GM23338 (cell line): ENCODE measurements at regions not wholly inside any gene's neighbourhood (a gene's known extent, or its start where the extent isn't known, plus 50 kb on each side); places are given as distances from the start of the nearest gene placed in this dataset.

Experiments used
- ATAC-seq: fragments of 200-7000 bp; cut with Tn5 transposase; 3 replicates; pipeline ENCODE4 v1.9.1; 2020
- DNase-seq: peaks from one replicate; pipeline ENCODE4 v3.0.0-alpha.2; 2015; ENCODE audit warnings: low spot score
- H2AFZ ChIP-seq: fragments of 200-600 bp; sonication (generic); 2 replicates; pipeline ENCODE4 v1.8.0; 2016; ENCODE audit warnings: antibody characterized with exemption, mild to moderate bottlenecking, moderate library complexity
- H3F3A ChIP-seq: fragments of 200-600 bp; sonication (generic); replicated peaks from 2 replicates; pipeline ENCODE4 v1.8.0; 2017; ENCODE audit warnings: antibody characterized with exemption, mixed run types, low read depth
- H3K27ac ChIP-seq: fragments of 200-600 bp; sonication (generic); 2 replicates; pipeline ENCODE4 v1.6.1; 2016; ENCODE audit warnings: low read depth
- H3K27me3 ChIP-seq: fragments of 200-600 bp; sonication (generic); 2 replicates; pipeline ENCODE4 v1.8.0; 2016; ENCODE audit warnings: mild to moderate bottlenecking, mixed run types, moderate library complexity; ENCODE audit not compliant: insufficient read depth
- H3K36me3 ChIP-seq: fragments of 200-600 bp; sonication (generic); 2 replicates; pipeline ENCODE4 v1.8.0; 2016; ENCODE audit warnings: mild to moderate bottlenecking; ENCODE audit not compliant: insufficient read depth
- H3K4me1 ChIP-seq: fragments of 200-600 bp; sonication (generic); 2 replicates; pipeline ENCODE4 v1.8.0; 2016; ENCODE audit warnings: mild to moderate bottlenecking, moderate library complexity; ENCODE audit not compliant: insufficient read depth
- H3K4me2 ChIP-seq: fragments of 200-600 bp; sonication (generic); 2 replicates; pipeline ENCODE4 v1.7.1; 2017; ENCODE audit warnings: mixed run types
- H3K4me3 ChIP-seq: fragments of 200-600 bp; sonication (generic); 2 replicates; pipeline ENCODE4 v1.6.1; 2016; ENCODE audit warnings: mixed run types
- H3K79me2 ChIP-seq: fragments of 200-600 bp; sonication (generic); replicated peaks from 2 replicates; pipeline ENCODE4 v1.8.0; 2017; ENCODE audit warnings: mild to moderate bottlenecking; ENCODE audit not compliant: insufficient read depth
- H3K9me2 ChIP-seq: fragments of 200-600 bp; sonication (generic); 2 replicates; pipeline ENCODE4 v1.8.0; 2017; ENCODE audit not compliant: insufficient read depth
- H4K20me1 ChIP-seq: fragments of 200-600 bp; sonication (generic); replicated peaks from 2 replicates; pipeline ENCODE4 v1.8.0; 2017; ENCODE audit warnings: mild to moderate bottlenecking; ENCODE audit not compliant: insufficient read depth
- H3K27ac Mint-ChIP-seq: 2 replicates; pipeline ENCODE4 v1.8.0; 2020; ENCODE audit warnings: inconsistent platforms, mild to moderate bottlenecking, moderate library complexity, mixed read lengths
- H3K27me3 Mint-ChIP-seq: 3 replicates; pipeline ENCODE4 v1.8.0; 2022; ENCODE audit warnings: low read depth, mild to moderate bottlenecking, moderate library complexity, mixed read lengths, inconsistent platforms; ENCODE audit not compliant: insufficient read depth, poor library complexity
- H3K36me3 Mint-ChIP-seq: 3 replicates; pipeline ENCODE4 v1.8.0; 2021; ENCODE audit warnings: low read depth, mild to moderate bottlenecking, inconsistent platforms, moderate library complexity, mixed read lengths
- H3K4me1 Mint-ChIP-seq: 3 replicates; pipeline ENCODE4 v1.8.0; 2020; ENCODE audit warnings: mild to moderate bottlenecking, inconsistent platforms, mixed read lengths
- H3K4me3 Mint-ChIP-seq: 3 replicates; pipeline ENCODE4 v1.8.0; 2021; ENCODE audit warnings: moderate library complexity, mild to moderate bottlenecking, inconsistent platforms, mixed read lengths
- H3K9me3 Mint-ChIP-seq: 3 replicates; pipeline ENCODE4 v1.8.0; 2020; ENCODE audit warnings: moderate library complexity, mild to moderate bottlenecking, inconsistent platforms, mixed read lengths
- CREB1 ChIP-seq: fragments of 250-450 bp; sonication (Bioruptor Pico); IDR thresholded peaks from 2 replicates; pipeline ENCODE4 v1.5.0; 2020; ENCODE audit warnings: low read depth, mild to moderate bottlenecking, moderate library complexity
- EZH2 ChIP-seq: fragments of 200-600 bp; sonication (generic); IDR thresholded peaks from one replicate; pipeline ENCODE4 v1.8.0; 2017; ENCODE audit warnings: antibody characterized with exemption, mild to moderate bottlenecking, low read depth; ENCODE audit not compliant: unreplicated experiment
- EZH2phosphoT487 ChIP-seq: fragments of 200-600 bp; sonication (generic); IDR thresholded peaks from one replicate; pipeline ENCODE4 v1.8.1; 2018; ENCODE audit warnings: antibody characterized with exemption; ENCODE audit not compliant: unreplicated experiment
- JUNB ChIP-seq: IDR thresholded peaks from one replicate; pipeline ENCODE4 v1.6.1; 2016; ENCODE audit warnings: antibody characterized with exemption; ENCODE audit not compliant: unreplicated experiment
- NANOG ChIP-seq: IDR thresholded peaks from 2 replicates; pipeline ENCODE4 v1.6.1; 2016; ENCODE audit warnings: antibody characterized with exemption, borderline replicate concordance
- POLR2AphosphoS5 ChIP-seq: IDR thresholded peaks from 2 replicates; pipeline ENCODE4 v1.6.1; 2016; ENCODE audit warnings: antibody characterized with exemption, low read depth
- STAT1 ChIP-seq: IDR thresholded peaks from one replicate; pipeline ENCODE4 v1.6.1; 2016; ENCODE audit warnings: antibody characterized with exemption; ENCODE audit not compliant: unreplicated experiment
- ZNF114 ChIP-seq: fragments of 250-450 bp; sonication (Bioruptor Pico); IDR thresholded peaks from 2 replicates; pipeline ENCODE4 v1.5.0; 2020; ENCODE audit warnings: mild to moderate bottlenecking, moderate library complexity
- ZNF331 ChIP-seq: fragments of 250-450 bp; sonication (Bioruptor Pico); IDR thresholded peaks from 2 replicates; pipeline ENCODE4 v1.5.0; 2020; ENCODE audit warnings: low read depth, mild to moderate bottlenecking, moderate library complexity
- TF ChIP-seq, protein P1 (sequence below): fragments of 250-450 bp; sonication (Bioruptor Pico); IDR thresholded peaks from 2 replicates; pipeline ENCODE4 v1.5.0; 2020; ENCODE audit warnings: mild to moderate bottlenecking, moderate library complexity
- TF ChIP-seq, protein P2 (sequence below): IDR thresholded peaks from 2 replicates; pipeline ENCODE4 v1.6.1; 2016; ENCODE audit warnings: antibody characterized with exemption
- TF ChIP-seq, protein P3 (sequence below): IDR thresholded peaks from one replicate; pipeline ENCODE4 v1.6.1; 2018; ENCODE audit warnings: antibody characterized with exemption; ENCODE audit not compliant: unreplicated experiment
- TF ChIP-seq, protein P4 (sequence below), 2 experiments: fragments of 200-600 bp in 1 of 2; sonication (generic) in 1 of 2; conservative IDR thresholded peaks; 2 replicates each; pipeline versions ENCODE4 v1.5.1 to v1.6.1; 2016 to 2017; ENCODE audit warnings: antibody characterized with exemption in 2 of 2, low read depth in 2 of 2, mild to moderate bottlenecking in 2 of 2, moderate library complexity in 1 of 2

DNA sequence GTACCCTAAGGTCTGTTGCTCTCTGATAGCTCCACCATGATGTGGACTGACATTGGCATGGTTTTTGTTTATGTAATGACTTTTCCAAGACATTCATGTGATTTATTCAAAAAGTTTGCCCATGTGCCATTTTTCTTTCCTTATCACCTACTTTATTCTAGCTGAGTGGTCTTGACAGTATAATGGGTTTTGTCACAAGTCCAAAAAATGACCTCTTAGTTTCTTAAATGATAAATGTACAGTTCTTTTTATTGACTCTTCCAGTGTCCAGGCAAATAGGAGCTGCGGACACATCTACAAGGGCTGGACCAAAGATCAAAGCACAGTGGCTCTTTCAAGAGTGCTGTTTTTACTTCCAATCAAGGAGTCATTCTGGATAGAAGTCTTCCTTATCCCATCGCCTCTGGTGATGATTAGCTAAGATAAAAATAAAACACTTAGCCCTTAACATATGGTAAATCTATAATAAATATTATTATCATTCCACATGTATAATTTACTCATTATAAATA is 141.4 kb downstream of the MMUT start:
- no peak overlapping the region for H2AFZ ChIP-seq
- Mint-ChIP-seq H3K9me3 (peaks cover 16% of the 10 kb centered on the region), H3K4me3 (no peak overlapping the region), H3K27ac (no peak overlapping the region), H3K4me1 (no peaks in the 10 kb centered on the region; the same call in 1 of the 3 replicates), H3K36me3 (peaks cover 8% of the 10 kb centered on the region; the same call in 2 of the 3 replicates), H3K27me3 (no peaks in the 10 kb centered on the region)
- H3K27me3 ChIP-seq = no peaks in the 10 kb centered on the region
- no peaks in the 10 kb centered on the region for H3K79me2 ChIP-seq
- DNase-seq (no peak), ATAC-seq (no peak)
- H3F3A ChIP-seq = no peaks in the 10 kb centered on the region
- no peak overlapping the region for H3K4me3 ChIP-seq
- no peak overlapping the region for H3K27ac ChIP-seq
- TF ChIP-seq NANOG (no peak), JUNB (no peak), ZNF331 (CRISPR knock-in tag) (no peak), STAT1 (no peak), POLR2AphosphoS5 (no peak), EZH2phosphoT487 (no peak), CREB1 (CRISPR knock-in tag) (no peak), EZH2 (no peak), ZNF114 (CRISPR knock-in tag) (no peak)
- TF ChIP-seq, protein P1, sequence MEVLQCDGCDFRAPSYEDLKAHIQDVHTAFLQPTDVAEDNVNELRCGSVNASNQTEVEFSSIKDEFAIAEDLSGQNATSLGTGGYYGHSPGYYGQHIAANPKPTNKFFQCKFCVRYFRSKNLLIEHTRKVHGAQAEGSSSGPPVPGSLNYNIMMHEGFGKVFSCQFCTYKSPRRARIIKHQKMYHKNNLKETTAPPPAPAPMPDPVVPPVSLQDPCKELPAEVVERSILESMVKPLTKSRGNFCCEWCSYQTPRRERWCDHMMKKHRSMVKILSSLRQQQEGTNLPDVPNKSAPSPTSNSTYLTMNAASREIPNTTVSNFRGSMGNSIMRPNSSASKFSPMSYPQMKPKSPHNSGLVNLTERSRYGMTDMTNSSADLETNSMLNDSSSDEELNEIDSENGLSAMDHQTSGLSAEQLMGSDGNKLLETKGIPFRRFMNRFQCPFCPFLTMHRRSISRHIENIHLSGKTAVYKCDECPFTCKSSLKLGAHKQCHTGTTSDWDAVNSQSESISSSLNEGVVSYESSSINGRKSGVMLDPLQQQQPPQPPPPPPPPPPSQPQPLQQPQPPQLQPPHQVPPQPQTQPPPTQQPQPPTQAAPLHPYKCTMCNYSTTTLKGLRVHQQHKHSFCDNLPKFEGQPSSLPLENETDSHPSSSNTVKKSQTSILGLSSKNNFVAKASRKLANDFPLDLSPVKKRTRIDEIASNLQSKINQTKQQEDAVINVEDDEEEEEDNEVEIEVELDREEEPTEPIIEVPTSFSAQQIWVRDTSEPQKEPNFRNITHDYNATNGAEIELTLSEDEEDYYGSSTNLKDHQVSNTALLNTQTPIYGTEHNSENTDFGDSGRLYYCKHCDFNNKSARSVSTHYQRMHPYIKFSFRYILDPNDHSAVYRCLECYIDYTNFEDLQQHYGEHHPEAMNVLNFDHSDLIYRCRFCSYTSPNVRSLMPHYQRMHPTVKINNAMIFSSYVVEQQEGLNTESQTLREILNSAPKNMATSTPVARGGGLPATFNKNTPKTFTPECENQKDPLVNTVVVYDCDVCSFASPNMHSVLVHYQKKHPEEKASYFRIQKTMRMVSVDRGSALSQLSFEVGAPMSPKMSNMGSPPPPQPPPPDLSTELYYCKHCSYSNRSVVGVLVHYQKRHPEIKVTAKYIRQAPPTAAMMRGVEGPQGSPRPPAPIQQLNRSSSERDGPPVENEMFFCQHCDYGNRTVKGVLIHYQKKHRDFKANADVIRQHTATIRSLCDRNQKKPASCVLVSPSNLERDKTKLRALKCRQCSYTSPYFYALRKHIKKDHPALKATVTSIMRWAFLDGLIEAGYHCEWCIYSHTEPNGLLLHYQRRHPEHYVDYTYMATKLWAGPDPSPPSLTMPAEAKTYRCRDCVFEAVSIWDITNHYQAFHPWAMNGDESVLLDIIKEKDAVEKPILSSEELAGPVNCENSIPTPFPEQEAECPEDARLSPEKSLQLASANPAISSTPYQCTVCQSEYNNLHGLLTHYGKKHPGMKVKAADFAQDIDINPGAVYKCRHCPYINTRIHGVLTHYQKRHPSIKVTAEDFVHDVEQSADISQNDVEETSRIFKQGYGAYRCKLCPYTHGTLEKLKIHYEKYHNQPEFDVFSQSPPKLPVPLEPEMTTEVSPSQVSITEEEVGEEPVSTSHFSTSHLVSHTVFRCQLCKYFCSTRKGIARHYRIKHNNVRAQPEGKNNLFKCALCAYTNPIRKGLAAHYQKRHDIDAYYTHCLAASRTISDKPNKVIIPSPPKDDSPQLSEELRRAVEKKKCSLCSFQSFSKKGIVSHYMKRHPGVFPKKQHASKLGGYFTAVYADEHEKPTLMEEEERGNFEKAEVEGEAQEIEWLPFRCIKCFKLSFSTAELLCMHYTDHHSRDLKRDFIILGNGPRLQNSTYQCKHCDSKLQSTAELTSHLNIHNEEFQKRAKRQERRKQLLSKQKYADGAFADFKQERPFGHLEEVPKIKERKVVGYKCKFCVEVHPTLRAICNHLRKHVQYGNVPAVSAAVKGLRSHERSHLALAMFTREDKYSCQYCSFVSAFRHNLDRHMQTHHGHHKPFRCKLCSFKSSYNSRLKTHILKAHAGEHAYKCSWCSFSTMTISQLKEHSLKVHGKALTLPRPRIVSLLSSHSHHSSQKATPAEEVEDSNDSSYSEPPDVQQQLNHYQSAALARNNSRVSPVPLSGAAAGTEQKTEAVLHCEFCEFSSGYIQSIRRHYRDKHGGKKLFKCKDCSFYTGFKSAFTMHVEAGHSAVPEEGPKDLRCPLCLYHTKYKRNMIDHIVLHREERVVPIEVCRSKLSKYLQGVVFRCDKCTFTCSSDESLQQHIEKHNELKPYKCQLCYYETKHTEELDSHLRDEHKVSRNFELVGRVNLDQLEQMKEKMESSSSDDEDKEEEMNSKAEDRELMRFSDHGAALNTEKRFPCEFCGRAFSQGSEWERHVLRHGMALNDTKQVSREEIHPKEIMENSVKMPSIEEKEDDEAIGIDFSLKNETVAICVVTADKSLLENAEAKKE (CRISPR knock-in tag) = no peak
- TF ChIP-seq, protein P2, sequence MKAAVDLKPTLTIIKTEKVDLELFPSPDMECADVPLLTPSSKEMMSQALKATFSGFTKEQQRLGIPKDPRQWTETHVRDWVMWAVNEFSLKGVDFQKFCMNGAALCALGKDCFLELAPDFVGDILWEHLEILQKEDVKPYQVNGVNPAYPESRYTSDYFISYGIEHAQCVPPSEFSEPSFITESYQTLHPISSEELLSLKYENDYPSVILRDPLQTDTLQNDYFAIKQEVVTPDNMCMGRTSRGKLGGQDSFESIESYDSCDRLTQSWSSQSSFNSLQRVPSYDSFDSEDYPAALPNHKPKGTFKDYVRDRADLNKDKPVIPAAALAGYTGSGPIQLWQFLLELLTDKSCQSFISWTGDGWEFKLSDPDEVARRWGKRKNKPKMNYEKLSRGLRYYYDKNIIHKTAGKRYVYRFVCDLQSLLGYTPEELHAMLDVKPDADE = no peak
- TF ChIP-seq, protein P3, sequence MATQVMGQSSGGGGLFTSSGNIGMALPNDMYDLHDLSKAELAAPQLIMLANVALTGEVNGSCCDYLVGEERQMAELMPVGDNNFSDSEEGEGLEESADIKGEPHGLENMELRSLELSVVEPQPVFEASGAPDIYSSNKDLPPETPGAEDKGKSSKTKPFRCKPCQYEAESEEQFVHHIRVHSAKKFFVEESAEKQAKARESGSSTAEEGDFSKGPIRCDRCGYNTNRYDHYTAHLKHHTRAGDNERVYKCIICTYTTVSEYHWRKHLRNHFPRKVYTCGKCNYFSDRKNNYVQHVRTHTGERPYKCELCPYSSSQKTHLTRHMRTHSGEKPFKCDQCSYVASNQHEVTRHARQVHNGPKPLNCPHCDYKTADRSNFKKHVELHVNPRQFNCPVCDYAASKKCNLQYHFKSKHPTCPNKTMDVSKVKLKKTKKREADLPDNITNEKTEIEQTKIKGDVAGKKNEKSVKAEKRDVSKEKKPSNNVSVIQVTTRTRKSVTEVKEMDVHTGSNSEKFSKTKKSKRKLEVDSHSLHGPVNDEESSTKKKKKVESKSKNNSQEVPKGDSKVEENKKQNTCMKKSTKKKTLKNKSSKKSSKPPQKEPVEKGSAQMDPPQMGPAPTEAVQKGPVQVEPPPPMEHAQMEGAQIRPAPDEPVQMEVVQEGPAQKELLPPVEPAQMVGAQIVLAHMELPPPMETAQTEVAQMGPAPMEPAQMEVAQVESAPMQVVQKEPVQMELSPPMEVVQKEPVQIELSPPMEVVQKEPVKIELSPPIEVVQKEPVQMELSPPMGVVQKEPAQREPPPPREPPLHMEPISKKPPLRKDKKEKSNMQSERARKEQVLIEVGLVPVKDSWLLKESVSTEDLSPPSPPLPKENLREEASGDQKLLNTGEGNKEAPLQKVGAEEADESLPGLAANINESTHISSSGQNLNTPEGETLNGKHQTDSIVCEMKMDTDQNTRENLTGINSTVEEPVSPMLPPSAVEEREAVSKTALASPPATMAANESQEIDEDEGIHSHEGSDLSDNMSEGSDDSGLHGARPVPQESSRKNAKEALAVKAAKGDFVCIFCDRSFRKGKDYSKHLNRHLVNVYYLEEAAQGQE = no peak
- TF ChIP-seq, protein P4, sequence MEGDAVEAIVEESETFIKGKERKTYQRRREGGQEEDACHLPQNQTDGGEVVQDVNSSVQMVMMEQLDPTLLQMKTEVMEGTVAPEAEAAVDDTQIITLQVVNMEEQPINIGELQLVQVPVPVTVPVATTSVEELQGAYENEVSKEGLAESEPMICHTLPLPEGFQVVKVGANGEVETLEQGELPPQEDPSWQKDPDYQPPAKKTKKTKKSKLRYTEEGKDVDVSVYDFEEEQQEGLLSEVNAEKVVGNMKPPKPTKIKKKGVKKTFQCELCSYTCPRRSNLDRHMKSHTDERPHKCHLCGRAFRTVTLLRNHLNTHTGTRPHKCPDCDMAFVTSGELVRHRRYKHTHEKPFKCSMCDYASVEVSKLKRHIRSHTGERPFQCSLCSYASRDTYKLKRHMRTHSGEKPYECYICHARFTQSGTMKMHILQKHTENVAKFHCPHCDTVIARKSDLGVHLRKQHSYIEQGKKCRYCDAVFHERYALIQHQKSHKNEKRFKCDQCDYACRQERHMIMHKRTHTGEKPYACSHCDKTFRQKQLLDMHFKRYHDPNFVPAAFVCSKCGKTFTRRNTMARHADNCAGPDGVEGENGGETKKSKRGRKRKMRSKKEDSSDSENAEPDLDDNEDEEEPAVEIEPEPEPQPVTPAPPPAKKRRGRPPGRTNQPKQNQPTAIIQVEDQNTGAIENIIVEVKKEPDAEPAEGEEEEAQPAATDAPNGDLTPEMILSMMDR (conservative IDR thresholded peaks at IDR 0.05; ENCODE audit: low read depth in 2 of 2) = no peak
- H3K4me1 ChIP-seq = no peaks in the 10 kb centered on the region
- no peaks in the 10 kb centered on the region for H4K20me1 ChIP-seq
- H3K9me2 ChIP-seq = no peaks in the 10 kb centered on the region
- no peak overlapping the region for H3K4me2 ChIP-seq
- no peaks in the 10 kb centered on the region for H3K36me3 ChIP-seq
